HG02943 (cell line): ENCODE measurements at regions not wholly inside any gene's neighbourhood (a gene's known extent, or its start where the extent isn't known, plus 50 kb on each side); places are given as distances from the start of the nearest gene placed in this dataset.

Experiments used
- ATAC-seq: cut with Tn5 transposase; IDR thresholded peaks from one replicate; pipeline ENCODE4 v1.9.1; 2021; ENCODE audit warnings: mild to moderate bottlenecking, low read depth, moderate library complexity; ENCODE audit not compliant: unreplicated experiment

- ATAC-seq: no peak
Observed at GRCh38 chr20:11217326-11218172, 543.8 kb upstream of the JAG1 start.

DNA sequence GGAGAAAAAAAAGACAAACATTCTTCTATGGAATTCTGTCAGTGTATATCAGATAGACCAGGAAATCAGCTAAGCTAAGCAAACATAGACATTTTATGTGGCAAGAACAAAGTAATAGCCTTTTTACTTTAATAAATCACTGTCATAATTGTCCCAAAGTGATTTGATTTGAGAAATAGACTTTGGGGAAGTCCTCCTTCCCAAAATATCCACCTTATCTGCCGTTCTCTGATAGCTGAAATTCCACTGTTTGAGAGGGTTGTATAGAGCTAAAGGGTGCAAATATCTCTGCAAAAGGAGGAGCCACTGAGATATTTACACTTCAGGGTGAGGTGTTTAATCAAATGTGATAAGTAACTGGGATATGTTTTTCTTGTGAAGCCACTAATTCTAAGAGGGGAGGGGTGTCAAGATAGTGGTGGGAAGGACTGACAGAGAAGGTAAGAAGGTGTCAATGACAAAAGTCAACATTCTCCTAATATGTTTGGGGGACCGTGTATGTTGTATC is 544.4 kb upstream of the JAG1 start:
- no peak for ATAC-seq

DNA sequence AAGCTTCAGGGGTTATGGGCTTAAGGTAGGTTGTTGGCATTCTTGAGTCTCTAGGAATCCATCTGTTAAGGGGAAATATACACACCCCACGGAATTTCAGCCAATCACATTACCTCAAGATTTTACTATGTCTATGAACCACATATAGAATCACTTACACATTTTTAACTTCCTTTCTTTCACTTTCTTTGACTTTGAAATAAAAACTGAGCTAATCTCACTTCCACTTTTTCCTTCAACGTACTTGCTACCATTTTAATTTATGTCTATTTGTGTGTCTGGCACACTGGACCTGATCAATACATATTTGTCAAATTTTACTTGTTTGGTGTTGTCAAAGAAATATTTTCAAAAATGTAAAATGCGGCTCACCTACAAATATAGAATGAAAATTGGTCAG is 545.4 kb upstream of the JAG1 start:
- no peak for ATAC-seq

GRCh38 chr20:11221046-11221445 is 547.2 kb upstream of the JAG1 start:
- no peak for ATAC-seq

- ATAC-seq: no peak
Observed at GRCh38 chr20:11222243-11222642, 548.4 kb upstream of the JAG1 start.

- no peak for ATAC-seq
Observed at GRCh38 chr20:11227602-11228001, 553.8 kb upstream of the JAG1 start.

GRCh38 chr20:11229772-11230171 is 556.0 kb upstream of the JAG1 start:
- ATAC-seq: no peak

GRCh38 chr20:11230999-11231398 is 557.2 kb upstream of the JAG1 start:
- ATAC-seq: no peak

- no peak for ATAC-seq
Observed at GRCh38 chr20:11231742-11232648, 558.2 kb upstream of the JAG1 start.

DNA sequence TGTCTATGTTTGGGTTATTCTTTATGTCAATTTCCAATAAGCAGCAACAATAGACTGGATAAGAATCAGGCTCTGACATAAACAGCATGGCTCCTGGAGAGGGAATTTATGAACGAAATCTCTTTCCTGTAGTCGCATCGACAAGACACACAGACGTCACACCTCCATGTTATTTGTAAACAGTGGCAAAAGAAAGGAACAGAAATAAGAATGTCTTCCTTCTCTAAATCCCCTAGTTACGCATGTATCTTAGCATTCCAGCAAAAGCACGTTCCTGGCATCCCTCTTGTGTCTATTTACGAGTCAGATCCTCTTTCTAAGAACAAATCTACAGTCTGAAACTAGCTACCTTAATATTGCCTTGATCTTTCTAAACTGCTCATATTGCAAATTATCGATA is 559.1 kb upstream of the JAG1 start:
- ATAC-seq: no peak

DNA sequence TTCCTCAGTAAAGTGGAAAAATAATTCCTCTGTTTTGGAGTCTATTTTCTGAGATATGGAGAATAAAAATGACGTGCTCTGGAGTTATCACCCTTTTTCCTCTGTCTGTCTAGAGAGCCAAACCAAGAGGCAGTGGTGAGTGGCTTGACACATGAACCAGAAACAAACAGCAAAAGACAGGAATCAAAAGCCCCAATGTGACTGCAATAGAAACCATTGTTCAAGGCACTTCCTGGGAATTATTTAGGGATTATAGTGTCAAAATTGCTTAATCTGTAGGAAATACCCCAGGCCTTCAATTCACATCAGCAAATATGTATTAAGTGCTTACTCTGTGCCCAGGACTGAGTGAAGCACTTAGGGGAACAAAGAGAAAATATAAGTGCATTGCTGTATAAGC is 560.4 kb upstream of the JAG1 start:
- no peak for ATAC-seq

- ATAC-seq: no peak
Observed at GRCh38 chr20:11234608-11235007, 560.8 kb upstream of the JAG1 start.

DNA sequence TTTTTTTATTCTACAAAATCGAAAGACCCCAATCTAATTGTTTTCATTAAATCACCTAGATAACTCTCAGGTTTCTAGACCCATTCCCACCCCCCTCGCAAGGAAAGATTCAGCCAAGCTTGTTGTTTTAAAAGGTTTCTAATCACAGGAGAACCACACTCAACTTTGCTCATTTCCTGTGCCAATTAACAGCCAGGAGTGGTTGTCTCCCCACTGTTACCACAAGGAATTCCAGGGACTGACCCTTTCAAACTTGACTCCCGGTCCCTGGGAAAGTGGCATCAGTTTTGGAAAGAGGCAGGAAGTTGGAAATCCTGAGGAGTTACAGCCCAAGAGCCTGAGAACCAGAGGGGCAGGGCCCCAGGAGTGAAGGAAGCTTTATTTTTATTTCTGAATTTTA is 561.3 kb upstream of the JAG1 start:
- ATAC-seq: no peak

GRCh38 chr20:11242320-11242719 is 568.5 kb upstream of the JAG1 start:
- ATAC-seq: no peak

DNA sequence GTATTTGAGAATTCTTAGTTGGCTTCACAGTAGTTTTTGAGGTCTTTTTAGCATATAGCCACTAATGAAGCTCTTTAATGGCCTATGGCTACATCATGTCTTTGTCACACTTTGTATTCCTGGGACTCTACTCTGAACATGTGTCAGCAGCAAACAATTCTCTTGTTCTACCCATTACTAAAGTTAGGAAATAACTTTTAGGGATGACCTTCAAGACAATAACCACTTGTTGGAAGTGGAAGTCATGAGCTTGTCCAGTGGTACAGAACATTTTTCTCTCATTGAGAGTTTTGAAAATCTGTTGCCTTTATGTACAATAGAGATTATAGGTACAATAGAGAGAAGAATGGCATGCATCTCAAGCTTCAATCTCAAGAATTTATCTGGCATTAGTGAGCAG is 571.6 kb upstream of the JAG1 start:
- ATAC-seq: no peak

DNA sequence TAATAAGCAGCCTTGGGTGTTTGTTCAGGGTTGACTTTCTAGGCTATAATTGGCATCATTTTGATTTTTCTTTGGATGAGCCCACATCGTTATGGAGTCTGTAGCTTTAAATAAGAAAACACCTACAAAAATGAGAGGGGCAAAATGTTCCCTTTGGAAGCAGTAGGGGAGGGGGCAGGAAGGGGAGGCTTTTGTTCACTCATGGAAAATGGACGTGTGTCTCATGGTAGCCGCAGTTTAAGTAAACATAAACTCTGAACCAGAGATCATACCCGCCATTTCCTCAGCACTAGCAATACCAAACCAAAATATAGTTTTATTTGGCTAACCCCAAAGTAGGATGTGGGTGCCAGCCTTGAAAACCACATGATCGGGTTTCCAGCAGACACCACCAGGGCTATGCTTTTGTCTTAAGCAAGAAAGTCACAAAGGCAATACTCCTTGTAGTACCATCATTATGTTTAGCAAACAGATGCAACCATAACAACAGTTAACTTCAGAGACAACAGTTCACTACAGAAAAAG is 572.5 kb upstream of the JAG1 start:
- no peak for ATAC-seq

- no peak for ATAC-seq
Observed at GRCh38 chr20:11247046-11248010, 573.5 kb upstream of the JAG1 start.

DNA sequence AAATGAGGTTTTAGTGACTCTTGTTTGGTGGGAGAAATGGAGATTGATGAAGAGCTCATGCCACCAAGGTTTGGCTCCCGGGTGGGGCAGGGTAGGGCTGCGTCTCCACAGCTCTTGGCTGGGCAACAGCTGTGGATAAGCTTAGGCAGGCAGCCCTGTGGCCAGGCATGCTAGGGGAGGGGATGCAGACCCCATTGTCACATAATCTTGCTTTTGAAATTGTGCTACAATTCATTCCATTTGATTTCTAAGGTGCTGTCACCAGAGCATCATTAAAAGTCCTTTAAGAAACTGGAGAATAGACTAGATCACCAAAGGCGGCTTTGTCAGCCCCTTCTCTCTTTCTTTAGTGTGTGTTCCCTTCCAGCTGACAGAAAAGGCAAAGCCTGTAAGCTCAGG is 574.2 kb upstream of the JAG1 start:
- no peak for ATAC-seq

DNA sequence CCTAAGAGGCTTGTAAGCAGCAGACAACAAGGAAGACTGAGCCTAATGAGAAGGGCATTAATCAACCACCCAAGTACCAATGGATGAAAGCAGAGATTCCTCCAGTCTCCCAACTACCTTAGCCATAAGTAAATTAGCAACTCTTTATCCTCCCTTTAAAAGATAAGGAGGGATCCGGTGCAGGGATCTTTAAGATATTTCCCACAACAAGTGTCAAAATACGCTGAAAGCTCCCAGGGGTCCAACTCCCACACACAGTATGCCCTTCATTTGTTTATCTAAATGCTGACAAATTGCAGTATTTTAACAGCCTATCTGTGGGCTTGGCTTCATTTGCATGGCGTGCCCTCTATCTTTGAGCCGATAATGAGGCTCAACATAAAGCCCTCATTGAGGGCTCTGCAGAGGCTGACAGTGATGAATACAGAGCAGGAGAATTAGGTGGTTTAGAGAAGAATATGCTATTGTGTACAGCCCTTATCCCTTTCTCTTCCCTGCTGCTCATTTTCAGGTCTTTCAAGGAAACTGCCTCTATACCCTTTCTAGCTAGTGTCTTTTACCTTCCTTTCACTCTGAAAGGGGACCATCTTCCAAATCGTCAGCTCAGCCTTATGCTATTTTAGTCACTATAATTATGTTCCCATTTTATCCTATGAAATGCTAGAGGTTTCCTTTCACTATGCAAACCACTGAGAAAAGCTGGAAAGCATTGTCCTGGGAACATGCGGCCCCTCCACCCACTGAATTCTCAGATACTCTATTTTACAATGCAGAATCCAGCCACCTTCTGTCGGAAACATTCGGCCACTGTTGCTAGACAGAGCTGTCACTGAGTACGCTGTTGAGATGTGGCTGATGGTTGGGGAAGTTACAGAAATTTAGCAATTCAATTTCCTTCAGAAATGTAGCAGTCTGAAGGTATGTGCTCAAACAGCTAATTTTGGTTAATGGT is 575.2 kb upstream of the JAG1 start:
- ATAC-seq: no peak
